ENCODE measurements at regions not wholly inside any gene's neighbourhood (a gene's known extent, or its start where the extent isn't known, plus 50 kb on each side); places are given as distances from the start of the nearest gene placed in this dataset.

DNA sequence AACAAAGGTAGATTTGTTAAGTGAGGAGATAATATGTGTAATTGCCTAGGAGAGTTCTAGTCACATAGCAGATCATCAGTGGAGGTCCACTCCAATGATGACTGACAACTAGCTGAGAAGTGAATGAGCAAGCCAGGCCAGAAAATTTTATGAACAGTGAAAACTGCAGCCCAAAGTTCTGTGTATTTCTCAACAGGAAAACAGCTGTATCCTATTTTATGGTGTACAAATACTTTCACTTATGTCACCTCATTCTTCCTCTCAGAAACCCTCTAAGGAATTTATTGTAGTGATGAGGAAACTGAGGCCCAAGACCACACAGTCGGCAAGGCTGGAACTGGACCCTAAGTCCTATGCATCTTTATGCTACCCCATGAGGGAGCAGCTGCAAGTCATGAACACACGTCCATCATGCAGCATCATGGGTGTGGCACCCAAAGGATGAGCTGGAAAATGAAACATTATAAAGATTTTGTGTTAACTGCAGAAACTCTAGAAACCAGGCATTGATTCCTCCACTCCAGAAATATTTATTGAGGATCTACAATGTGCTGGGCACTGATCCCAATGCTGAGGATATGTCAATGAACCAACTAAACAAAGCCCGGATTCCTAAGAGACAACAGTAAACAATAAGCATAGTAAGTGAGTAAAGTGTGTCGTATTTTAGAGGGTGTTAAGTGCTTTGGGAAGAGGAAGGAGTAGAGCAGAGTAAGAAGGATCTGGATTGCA, 99.5 kb upstream of the DUSP10 start:
- Histone ChIP-seq H3K27ac (no peak overlapping the region), H3K27me3 (replicated peaks; ENCODE audit: insufficient read depth) (no peaks in the 10 kb centered on the region), H3K4me3 (no peak overlapping the region), H3K4me1 (replicated peaks) (peaks cover 4% of the 10 kb centered on the region), H3K9me3 (no peaks in the 10 kb centered on the region), H3K36me3 (no peaks in the 10 kb centered on the region)
- intact Hi-C loops (cut with DNase I) = no loop called here
- TF ChIP-seq POLR2A (IDR thresholded peaks at IDR 0.05) = no peak
- 62% methylated on average over 4 of the region's 4 CpGs for WGBS
- DNase-seq (ENCODE audit: low spot score) = no peak

DNA sequence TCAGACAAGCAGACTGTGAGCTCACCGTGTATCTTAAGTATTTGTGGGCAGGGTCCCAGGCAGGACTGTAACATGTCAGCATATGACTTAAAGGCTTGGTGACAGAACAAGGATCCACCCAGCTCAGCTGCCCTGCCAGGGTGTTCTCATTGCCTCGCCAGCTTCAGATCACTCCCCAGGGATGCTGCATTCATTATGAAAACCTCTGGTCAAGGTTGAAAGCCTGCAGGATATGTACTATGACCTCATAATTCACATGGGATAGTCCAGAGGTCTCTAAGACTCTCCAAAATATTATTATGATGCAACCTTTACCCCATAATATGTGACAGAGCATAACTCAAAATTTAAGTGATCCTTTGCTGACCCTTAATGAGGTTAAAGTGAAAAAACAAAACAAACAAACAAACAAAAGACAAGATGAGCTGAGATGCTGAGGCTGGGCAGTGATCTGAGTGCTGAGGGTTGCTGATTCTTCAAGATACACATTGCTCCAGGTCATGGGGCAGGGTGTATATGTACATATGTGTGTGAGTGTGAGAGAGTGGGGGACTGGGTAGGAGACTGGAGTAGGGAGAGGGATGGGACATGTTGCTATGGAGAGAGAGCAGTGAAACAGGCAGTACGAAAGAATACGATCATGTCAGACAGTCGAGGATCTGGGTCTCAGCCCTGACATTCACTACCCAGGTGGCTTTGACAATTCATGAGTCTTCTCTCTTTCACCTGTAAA, 98.8 kb upstream of the DUSP10 start:
- Histone ChIP-seq H3K36me3 (no peaks in the 10 kb centered on the region), H3K27me3 (replicated peaks; ENCODE audit: insufficient read depth) (no peaks in the 10 kb centered on the region), H3K9me3 (no peaks in the 10 kb centered on the region), H3K4me3 (no peak overlapping the region), H3K4me1 (replicated peaks) (peaks cover 3% of the 10 kb centered on the region), H3K27ac (no peak overlapping the region)
- 67% methylated on average over 5 of the region's 5 CpGs for WGBS
- TF ChIP-seq POLR2AphosphoS5 (IDR thresholded peaks at IDR 0.05) = no peak
- no peak for TF ChIP-seq POLR2A (IDR thresholded peaks at IDR 0.05)
- TF ChIP-seq, protein P1, sequence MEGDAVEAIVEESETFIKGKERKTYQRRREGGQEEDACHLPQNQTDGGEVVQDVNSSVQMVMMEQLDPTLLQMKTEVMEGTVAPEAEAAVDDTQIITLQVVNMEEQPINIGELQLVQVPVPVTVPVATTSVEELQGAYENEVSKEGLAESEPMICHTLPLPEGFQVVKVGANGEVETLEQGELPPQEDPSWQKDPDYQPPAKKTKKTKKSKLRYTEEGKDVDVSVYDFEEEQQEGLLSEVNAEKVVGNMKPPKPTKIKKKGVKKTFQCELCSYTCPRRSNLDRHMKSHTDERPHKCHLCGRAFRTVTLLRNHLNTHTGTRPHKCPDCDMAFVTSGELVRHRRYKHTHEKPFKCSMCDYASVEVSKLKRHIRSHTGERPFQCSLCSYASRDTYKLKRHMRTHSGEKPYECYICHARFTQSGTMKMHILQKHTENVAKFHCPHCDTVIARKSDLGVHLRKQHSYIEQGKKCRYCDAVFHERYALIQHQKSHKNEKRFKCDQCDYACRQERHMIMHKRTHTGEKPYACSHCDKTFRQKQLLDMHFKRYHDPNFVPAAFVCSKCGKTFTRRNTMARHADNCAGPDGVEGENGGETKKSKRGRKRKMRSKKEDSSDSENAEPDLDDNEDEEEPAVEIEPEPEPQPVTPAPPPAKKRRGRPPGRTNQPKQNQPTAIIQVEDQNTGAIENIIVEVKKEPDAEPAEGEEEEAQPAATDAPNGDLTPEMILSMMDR (IDR thresholded peaks at IDR 0.05) = no peak
- intact Hi-C loops (cut with DNase I) = no loop called here
- no peak for DNase-seq (ENCODE audit: low spot score)

- 76% methylated on average over 7 of the region's 7 CpGs for WGBS
- H3K9me3 ChIP-seq = no peaks in the 10 kb centered on the region
- no peak overlapping the region for H3K27ac ChIP-seq
- H3K4me3 ChIP-seq = no peak overlapping the region
- H3K36me3 ChIP-seq = no peaks in the 10 kb centered on the region
- no peak for DNase-seq (ENCODE audit: low spot score)
- TF ChIP-seq, protein P1 (IDR thresholded peaks at IDR 0.05) = no peak
- TF ChIP-seq POLR2A (IDR thresholded peaks at IDR 0.05) (no peak), POLR2AphosphoS5 (IDR thresholded peaks at IDR 0.05) (no peak)
- H3K27me3 ChIP-seq (replicated peaks; ENCODE audit: insufficient read depth) = no peaks in the 10 kb centered on the region
- H3K4me1 ChIP-seq (replicated peaks) = no peaks in the 10 kb centered on the region
- intact Hi-C loops (cut with DNase I) = no loop called here
Measured at GRCh38 chr1:221839782-221840395, 98.0 kb upstream of the DUSP10 start.

GRCh38 chr1:221839321-221839720, 97.4 kb upstream of the DUSP10 start:
- H3K27ac ChIP-seq = no peak overlapping the region
- H3K9me3 ChIP-seq = no peaks in the 10 kb centered on the region
- WGBS = 95% methylated on average over 1 of the region's 1 CpG
- H3K4me1 ChIP-seq (replicated peaks) = no peaks in the 10 kb centered on the region
- H3K4me3 ChIP-seq = no peak overlapping the region
- intact Hi-C loops (cut with DNase I) = no loop called here
- TF ChIP-seq POLR2AphosphoS5 (IDR thresholded peaks at IDR 0.05) = no peak
- TF ChIP-seq, protein P1 (IDR thresholded peaks at IDR 0.05) = no peak
- no peak for TF ChIP-seq POLR2A (IDR thresholded peaks at IDR 0.05)
- H3K36me3 ChIP-seq = no peaks in the 10 kb centered on the region
- no peaks in the 10 kb centered on the region for H3K27me3 ChIP-seq (replicated peaks; ENCODE audit: insufficient read depth)
- DNase-seq (ENCODE audit: low spot score) = no peak

- no peaks in the 10 kb centered on the region for H3K4me1 ChIP-seq (replicated peaks)
- no peak overlapping the region for H3K4me3 ChIP-seq
- H3K27ac ChIP-seq = no peak overlapping the region
- H3K9me3 ChIP-seq = no peaks in the 10 kb centered on the region
- no peaks in the 10 kb centered on the region for H3K27me3 ChIP-seq (replicated peaks; ENCODE audit: insufficient read depth)
- no peak for TF ChIP-seq POLR2A (IDR thresholded peaks at IDR 0.05)
- no peak for TF ChIP-seq POLR2AphosphoS5 (IDR thresholded peaks at IDR 0.05)
- TF ChIP-seq, protein P1 (IDR thresholded peaks at IDR 0.05) = no peak
- WGBS = 83% methylated on average over 8 of the region's 8 CpGs
- intact Hi-C loops (cut with DNase I) = no loop called here
- DNase-seq (ENCODE audit: low spot score) = no peak
- H3K36me3 ChIP-seq = no peaks in the 10 kb centered on the region
Measured at GRCh38 chr1:221837896-221838295, 96.0 kb upstream of the DUSP10 start.

Measured in prostate gland (tissue), 2 donors.